Ishikawa (cell line): ENCODE measurements at regions not wholly inside any gene's neighbourhood (a gene's known extent, or its start where the extent isn't known, plus 50 kb on each side); places are given as distances from the start of the nearest gene placed in this dataset.

Experiments used
- CEBPB ChIP-seq: IDR thresholded peaks from 2 replicates; pipeline ENCODE4 v1.6.1; 2012
- CREB1 ChIP-seq: IDR thresholded peaks from 2 replicates; pipeline ENCODE4 v1.6.1; 2012; ENCODE audit warnings: low read depth
- EGR1 ChIP-seq: IDR thresholded peaks from 2 replicates; pipeline ENCODE4 v1.6.1; 2012
- EP300 ChIP-seq: IDR thresholded peaks from 2 replicates; pipeline ENCODE4 v1.6.1; 2012; ENCODE audit warnings: borderline replicate concordance
- FOXM1 ChIP-seq: IDR thresholded peaks from 2 replicates; pipeline ENCODE4 v1.6.1; 2012; ENCODE audit warnings: low read depth, borderline replicate concordance
- MAX ChIP-seq: IDR thresholded peaks from 2 replicates; pipeline ENCODE4 v1.6.1; 2012
- NFIC ChIP-seq: IDR thresholded peaks from 2 replicates; pipeline ENCODE4 v1.6.1; 2012
- RAD21 ChIP-seq: IDR thresholded peaks from 2 replicates; pipeline ENCODE4 v1.6.1; 2012; ENCODE audit warnings: low read depth
- REST ChIP-seq: IDR thresholded peaks from 2 replicates; pipeline ENCODE4 v1.6.1; 2012; ENCODE audit warnings: low read depth, mild to moderate bottlenecking
- TAF1 ChIP-seq: IDR thresholded peaks from 2 replicates; pipeline ENCODE4 v1.6.1; 2012; ENCODE audit warnings: low read depth, mild to moderate bottlenecking
- TCF12 ChIP-seq: IDR thresholded peaks from 2 replicates; pipeline ENCODE4 v1.6.1; 2012; ENCODE audit warnings: low read depth
- TEAD4 ChIP-seq: IDR thresholded peaks from 2 replicates; pipeline ENCODE4 v1.6.1; 2012
- USF1 ChIP-seq: IDR thresholded peaks from 2 replicates; pipeline ENCODE4 v1.6.1; 2012
- YY1 ChIP-seq: IDR thresholded peaks from 2 replicates; pipeline ENCODE4 v1.6.1; 2012; ENCODE audit warnings: low read depth
- ZBTB7A ChIP-seq: IDR thresholded peaks from 2 replicates; pipeline ENCODE4 v1.6.1; 2012; ENCODE audit warnings: low read depth

GRCh38 chr2:208570066-208570465 lies 163.5 kb downstream of the PTH2R start:
- no peak for TF ChIP-seq USF1

- TF ChIP-seq YY1 = no peak
- no peak for TF ChIP-seq USF1
- no peak for TF ChIP-seq EP300
- no peak for TF ChIP-seq NFIC
- TF ChIP-seq TAF1 = no peak
- no peak for TF ChIP-seq TEAD4
- TF ChIP-seq EGR1 = no peak
- TF ChIP-seq ZBTB7A = no peak
- TF ChIP-seq CREB1 = no peak
- no peak for TF ChIP-seq FOXM1
- no peak for TF ChIP-seq CEBPB
- no peak for TF ChIP-seq MAX
- no peak for TF ChIP-seq TCF12
- no peak for TF ChIP-seq REST
- TF ChIP-seq RAD21 = no peak
Measured at GRCh38 chr2:208570851-208571763, 164.5 kb downstream of the PTH2R start.

GRCh38 chr2:208571764-208572131 lies 165.2 kb downstream of the PTH2R start:
- TF ChIP-seq TEAD4 (no peak), EP300 (no peak), TCF12 (no peak), EGR1 (no peak), ZBTB7A (no peak), RAD21 (no peak), MAX (no peak), FOXM1 (no peak), TAF1 (no peak)

GRCh38 chr2:208573569-208573968 lies 167.0 kb downstream of the PTH2R start:
- TF ChIP-seq YY1 = no peak
- TF ChIP-seq TAF1 = no peak
- TF ChIP-seq EP300 = no peak
- no peak for TF ChIP-seq RAD21
- no peak for TF ChIP-seq EGR1

GRCh38 chr2:208579678-208580077 lies 173.1 kb downstream of the PTH2R start:
- TF ChIP-seq CREB1 (no peak), NFIC (no peak), YY1 (no peak), EP300 (no peak), CEBPB (no peak), USF1 (no peak), RAD21 (no peak), TCF12 (no peak), FOXM1 (no peak), REST (no peak), EGR1 (no peak), TAF1 (no peak), TEAD4 (no peak)
